ENCODE measurements at regions not wholly inside any gene's neighbourhood (a gene's known extent, or its start where the extent isn't known, plus 50 kb on each side); places are given as distances from the start of the nearest gene placed in this dataset.

GRCh38 chr1:87472716-87473115, 144.0 kb downstream of the LMO4 start:
- peaks cover 9% of the 10 kb centered on the region for H3K4me1 ChIP-seq (ENCODE audit: control insufficient read depth, insufficient read depth, low read length)
- 86 to 89% methylated on average over 4 of the region's 4 CpGs for WGBS, 2 experiments (ENCODE audit: insufficient coverage in 1 of 2, insufficient read length in 1 of 2)
- H3K4me1 Mint-ChIP-seq = peaks cover 37% of the 10 kb centered on the region
- peak overlapping the region; percentile 19 for H3K27ac Mint-ChIP-seq
- H3K9ac ChIP-seq (ENCODE audit: extremely low read depth, low read length, poor library complexity, severe bottlenecking) = no peak overlapping the region
- no peaks in the 10 kb centered on the region for H3K27me3 Mint-ChIP-seq (ENCODE audit: insufficient read depth)
- no peak for DNase-seq
- peaks cover 14% of the 10 kb centered on the region for H3K9me3 ChIP-seq (ENCODE audit: control insufficient read depth, low read length)
- H3K27me3 ChIP-seq (ENCODE audit: control insufficient read depth, insufficient read depth, low read length, poor library complexity, severe bottlenecking) = no peaks in the 10 kb centered on the region
- peaks cover 5% of the 10 kb centered on the region for H3K9me3 Mint-ChIP-seq
- H3K27ac ChIP-seq (ENCODE audit: low read depth, low read length) = no peak overlapping the region
- H3K4me3 Mint-ChIP-seq = no peak overlapping the region
- H3K36me3 Mint-ChIP-seq (ENCODE audit: low read depth) = no peaks in the 10 kb centered on the region
- no peaks in the 10 kb centered on the region for H3K36me3 ChIP-seq (ENCODE audit: control insufficient read depth, insufficient read depth, low read length)
- TF ChIP-seq CTCF (conservative IDR thresholded peaks at IDR 0.05) = no peak
- H3K4me3 ChIP-seq (ENCODE audit: low read length) = no peak overlapping the region

GRCh38 chr1:87473203-87473661, 144.6 kb downstream of the LMO4 start:
- Histone ChIP-seq H3K27me3 (ENCODE audit: control insufficient read depth, insufficient read depth, low read length, poor library complexity, severe bottlenecking) (no peaks in the 10 kb centered on the region), H3K9ac (ENCODE audit: extremely low read depth, low read length, poor library complexity, severe bottlenecking) (no peak overlapping the region), H3K36me3 (ENCODE audit: control insufficient read depth, insufficient read depth, low read length) (no peaks in the 10 kb centered on the region), H3K4me3 (ENCODE audit: low read length) (peak overlapping the region; percentile 6), H3K27ac (ENCODE audit: low read depth, low read length) (no peak overlapping the region), H3K4me1 (ENCODE audit: control insufficient read depth, insufficient read depth, low read length) (peaks cover 9% of the 10 kb centered on the region), H3K9me3 (ENCODE audit: control insufficient read depth, low read length) (peaks cover 14% of the 10 kb centered on the region)
- Mint-ChIP-seq H3K27me3 (ENCODE audit: insufficient read depth) (no peaks in the 10 kb centered on the region), H3K9me3 (peaks cover 5% of the 10 kb centered on the region), H3K4me3 (no peak overlapping the region), H3K27ac (peak overlapping the region; percentile 93), H3K4me1 (peaks cover 37% of the 10 kb centered on the region), H3K36me3 (ENCODE audit: low read depth) (no peaks in the 10 kb centered on the region)
- 71 to 78% methylated on average over 1 of the region's 2 CpGs for WGBS, 2 experiments (ENCODE audit: insufficient coverage in 1 of 2, insufficient read length in 1 of 2)
- peak; percentile 75 for DNase-seq
- TF ChIP-seq CTCF (conservative IDR thresholded peaks at IDR 0.05) = no peak

GRCh38 chr1:87474098-87474497, 145.4 kb downstream of the LMO4 start:
- H3K27ac ChIP-seq (ENCODE audit: low read depth, low read length) = no peak overlapping the region
- no peak for DNase-seq
- no peak overlapping the region for H3K27ac Mint-ChIP-seq
- peaks cover 9% of the 10 kb centered on the region for H3K4me1 ChIP-seq (ENCODE audit: control insufficient read depth, insufficient read depth, low read length)
- no peak overlapping the region for H3K9ac ChIP-seq (ENCODE audit: extremely low read depth, low read length, poor library complexity, severe bottlenecking)
- no peaks in the 10 kb centered on the region for H3K36me3 ChIP-seq (ENCODE audit: control insufficient read depth, insufficient read depth, low read length)
- H3K4me1 Mint-ChIP-seq = peaks cover 37% of the 10 kb centered on the region
- H3K27me3 ChIP-seq (ENCODE audit: control insufficient read depth, insufficient read depth, low read length, poor library complexity, severe bottlenecking) = no peaks in the 10 kb centered on the region
- H3K27me3 Mint-ChIP-seq (ENCODE audit: insufficient read depth) = no peaks in the 10 kb centered on the region
- peaks cover 5% of the 10 kb centered on the region for H3K9me3 Mint-ChIP-seq
- 74 to 91% methylated on average over 3 to 5 of the region's 5 CpGs for WGBS, 2 experiments (ENCODE audit: insufficient coverage in 1 of 2, insufficient read length in 1 of 2)
- H3K36me3 Mint-ChIP-seq (ENCODE audit: low read depth) = no peaks in the 10 kb centered on the region
- H3K9me3 ChIP-seq (ENCODE audit: control insufficient read depth, low read length) = peaks cover 14% of the 10 kb centered on the region
- peak overlapping the region; percentile 6 for H3K4me3 ChIP-seq (ENCODE audit: low read length)
- H3K4me3 Mint-ChIP-seq = no peak overlapping the region
- no peak for TF ChIP-seq CTCF (conservative IDR thresholded peaks at IDR 0.05)
